K562 (cell line): ENCODE measurements at regions not wholly inside any gene's neighbourhood (a gene's known extent, or its start where the extent isn't known, plus 50 kb on each side); places are given as distances from the start of the nearest gene placed in this dataset.

Source experiments
- ATAC-seq: fragments of 200-7000 bp; cut with Tn5 transposase; 3 replicates; pipeline ENCODE4 v1.9.1; 2020; ENCODE audit warnings: moderate library complexity
- BruUV-seq: library from RNA; stranded (reverse); fragments of 400-500 nt; replicated peaks from 2 replicates; lab custom pipeline; 2021; lab: Mats Ljungman, UMichigan
- CTCF ChIA-PET: fragments of 300-600 bp; formaldehyde crosslinking; extraction: SDS; loops from one replicate; lab custom pipeline; 2021; ENCODE audit warnings: low intra/inter-chr PET ratio; lab: Yijun Ruan, JAX
- POLR2A ChIA-PET: fragments of 300-600, 350-650 bp; sonication (Branson Sonifier 250); formaldehyde crosslinking; extraction: SDS; loops from one replicate; lab custom pipeline; 2021; ENCODE audit warnings: antibody characterized with exemption, inconsistent platforms; lab: Yijun Ruan, JAX
- DNase-seq, 4 experiments: peaks; one replicate each; pipeline versions ENCODE4 v3.0.0 to v3.0.0-alpha.2; 2011 to 2018; ENCODE audit warnings: low spot score in 3 of 4, mixed read lengths in 3 of 4; ENCODE audit errors: extremely low read depth in 1 of 4
- FAIRE-seq: peaks from 2 replicates; lab custom pipeline; 2011; peaks lifted over from hg19 to GRCh38; lab: Jason Lieb, UNC
- H2AFZ ChIP-seq: 2 replicates; pipeline ENCODE4 v1.6.0; 2011; ENCODE audit warnings: low read depth, low read length, control low read depth, inconsistent platforms
- H3K27ac ChIP-seq: fragments of 200-600 bp; 3 replicates; pipeline ENCODE4 v1.8.0; 2011; ENCODE audit warnings: low read depth, mild to moderate bottlenecking, control low read depth, inconsistent platforms, low read length, moderate library complexity, mixed read lengths; ENCODE audit errors: extremely low read depth
- H3K27me3 ChIP-seq, 2 experiments: fragments of 300-600 bp in 1 of 2; 2 replicates in 1 of 2; 3 replicates in 1 of 2; pipeline versions ENCODE4 v1.6.0 to v1.8.0; 2011; ENCODE audit warnings: inconsistent platforms in 2 of 2, low read length in 2 of 2, mild to moderate bottlenecking in 1 of 2, mixed read lengths in 1 of 2, moderate library complexity in 1 of 2; ENCODE audit not compliant: control insufficient read depth in 2 of 2, insufficient read depth in 2 of 2
- H3K36me3 ChIP-seq: fragments of 300-600 bp; 3 replicates; pipeline ENCODE4 v1.8.0; 2011; ENCODE audit warnings: mild to moderate bottlenecking, low read length, inconsistent platforms; ENCODE audit not compliant: control insufficient read depth, insufficient read depth
- H3K4me1 ChIP-seq, 2 experiments: fragments of 200-600 bp in 1 of 2; replicated peaks in 1 of 2; 2 replicates in 1 of 2; 3 replicates in 1 of 2; pipeline versions ENCODE4 v1.5.1 to v1.8.0; 2011; ENCODE audit warnings: inconsistent platforms in 2 of 2, low read length in 2 of 2, mild to moderate bottlenecking in 1 of 2, mixed read lengths in 1 of 2, moderate library complexity in 1 of 2; ENCODE audit not compliant: control insufficient read depth in 2 of 2, insufficient read depth in 2 of 2
- H3K4me2 ChIP-seq: 2 replicates; pipeline ENCODE4 v1.6.1; 2011; ENCODE audit warnings: low read length, control low read depth, inconsistent platforms, mixed read lengths; ENCODE audit not compliant: insufficient read depth
- H3K4me3 ChIP-seq: fragments of 200-600 bp; sonication (generic), shearing (Covaris generic); 2 replicates; pipeline ENCODE4 v1.5.1; 2016; ENCODE audit warnings: control low read depth, inconsistent platforms
- H3K79me2 ChIP-seq: fragments of 200-600 bp; 3 replicates; pipeline ENCODE4 v1.8.0; 2011; ENCODE audit warnings: low read length, inconsistent platforms; ENCODE audit not compliant: control insufficient read depth, insufficient read depth
- H3K9ac ChIP-seq, 2 experiments: 2 replicates each; pipeline versions ENCODE4 v1.6.0 to v1.6.1; 2011; ENCODE audit warnings: low read depth in 2 of 2, low read length in 2 of 2, control low read depth in 1 of 2, inconsistent platforms in 1 of 2, mild to moderate bottlenecking in 1 of 2, mixed read lengths in 1 of 2; ENCODE audit not compliant: insufficient read depth in 1 of 2
- H3K9me1 ChIP-seq: one replicate; pipeline ENCODE4 v1.6.0; 2011; ENCODE audit warnings: inconsistent platforms, mild to moderate bottlenecking, low read length, moderate library complexity; ENCODE audit not compliant: control insufficient read depth, insufficient read depth
- H3K9me3 ChIP-seq: replicated peaks from 2 replicates; pipeline ENCODE4 v1.5.1; 2011; ENCODE audit warnings: low read depth, low read length, inconsistent platforms; ENCODE audit not compliant: control insufficient read depth, insufficient read depth
- H4K20me1 ChIP-seq: replicated peaks from 2 replicates; pipeline ENCODE4 v1.6.1; 2011; ENCODE audit warnings: low read length, inconsistent platforms, mixed read lengths; ENCODE audit not compliant: control insufficient read depth, insufficient read depth
- CEBPG ChIP-seq, 3 experiments: fragments of 200-800 bp in 1 of 3; sonication (Bioruptor generic) in 1 of 3; sonication (generic) in 1 of 3; formaldehyde crosslinking in 1 of 3; IDR thresholded peaks in 2 of 3; conservative IDR thresholded peaks in 1 of 3; 2 replicates each; pipeline versions ENCODE4 v1.6.1 to v1.8.0; 2016 to 2022; ENCODE audit warnings: missing compliant biosample characterization in 2 of 3, missing genetic modification characterization in 2 of 3, mild to moderate bottlenecking in 1 of 3, missing genetic modification reagents in 1 of 3
- CTCFL ChIP-seq: IDR thresholded peaks from 2 replicates; pipeline ENCODE4 v1.6.1; 2011; ENCODE audit warnings: borderline replicate concordance, low read depth, mild to moderate bottlenecking, moderate library complexity, low read length; ENCODE audit not compliant: insufficient read depth, poor library complexity, severe bottlenecking
- DEAF1 ChIP-seq: fragments of 450-650 bp; formaldehyde crosslinking; IDR thresholded peaks from 2 replicates; pipeline ENCODE4 v1.4.0; 2020; ENCODE audit warnings: mild to moderate bottlenecking, moderate library complexity
- EGR1 ChIP-seq: fragments of 450-650 bp; conservative IDR thresholded peaks from 2 replicates; pipeline ENCODE4 v1.6.1; 2017; ENCODE audit warnings: mild to moderate bottlenecking
- EP400 ChIP-seq: fragments of 450-650 bp; IDR thresholded peaks from 2 replicates; pipeline ENCODE4 v1.6.1; 2017; ENCODE audit warnings: antibody characterized with exemption, mild to moderate bottlenecking, moderate library complexity
- MAFK ChIP-seq: IDR thresholded peaks from 2 replicates; pipeline ENCODE4 v1.6.1; 2011; ENCODE audit warnings: low read length, improper control_type of control experiment
- NFE2L1 ChIP-seq: fragments of 450-650 bp; IDR thresholded peaks from 2 replicates; pipeline ENCODE4 v1.6.1; 2016; ENCODE audit warnings: missing genetic modification characterization, low read depth, mild to moderate bottlenecking, missing compliant biosample characterization, moderate library complexity, borderline replicate concordance
- ZBTB34 ChIP-seq: fragments of 250-450 bp; sonication (Bioruptor Pico); IDR thresholded peaks from 2 replicates; pipeline ENCODE4 v1.8.0; 2021; ENCODE audit warnings: mild to moderate bottlenecking, moderate library complexity
- ZBTB5 ChIP-seq: fragments of 450-650 bp; IDR thresholded peaks from 2 replicates; pipeline ENCODE4 v1.6.1; 2017; ENCODE audit warnings: antibody characterized with exemption
- ZKSCAN8 ChIP-seq: fragments of 200-800 bp; sonication (Bioruptor generic); IDR thresholded peaks from 2 replicates; pipeline ENCODE4 v1.6.1; 2016; ENCODE audit warnings: missing genetic modification characterization, missing compliant biosample characterization
- ZNF12 ChIP-seq: sonication (generic); formaldehyde crosslinking; IDR thresholded peaks from 2 replicates; pipeline ENCODE4 v1.4.0; 2020; ENCODE audit warnings: mild to moderate bottlenecking, missing genetic modification reagents
- ZNF316 ChIP-seq: fragments of 450-650 bp; IDR thresholded peaks from 2 replicates; pipeline ENCODE4 v1.6.1; 2016
- ZNF655 ChIP-seq: fragments of 250-450 bp; sonication (Bioruptor Pico); IDR thresholded peaks from 2 replicates; pipeline ENCODE4 v1.5.0; 2021
- WGBS: fragments of 100-300 bp; shearing (Covaris generic); methylation state at CpG from one replicate; pipeline ENCODE4 v1.1.6; 2016; ENCODE audit warnings: low coverage, mixed read lengths; ENCODE audit not compliant: insufficient coverage; ENCODE audit errors: missing lambda C conversion rate; 5-methylcytosine and 5-hydroxymethylcytosine counted together
- in situ Hi-C: fragments of 300-500 bp; cut with MboI; formaldehyde crosslinking; loops from 4 replicates; pipeline ENCODE4 v1.15.0; 2018; ENCODE audit warnings: inconsistent platforms, mixed read lengths
- intact Hi-C: fragments of 100-400 bp; cut with micrococcal nuclease; formaldehyde crosslinking; loops from 2 replicates; pipeline ENCODE4 v1.14.2; 2022

DNA sequence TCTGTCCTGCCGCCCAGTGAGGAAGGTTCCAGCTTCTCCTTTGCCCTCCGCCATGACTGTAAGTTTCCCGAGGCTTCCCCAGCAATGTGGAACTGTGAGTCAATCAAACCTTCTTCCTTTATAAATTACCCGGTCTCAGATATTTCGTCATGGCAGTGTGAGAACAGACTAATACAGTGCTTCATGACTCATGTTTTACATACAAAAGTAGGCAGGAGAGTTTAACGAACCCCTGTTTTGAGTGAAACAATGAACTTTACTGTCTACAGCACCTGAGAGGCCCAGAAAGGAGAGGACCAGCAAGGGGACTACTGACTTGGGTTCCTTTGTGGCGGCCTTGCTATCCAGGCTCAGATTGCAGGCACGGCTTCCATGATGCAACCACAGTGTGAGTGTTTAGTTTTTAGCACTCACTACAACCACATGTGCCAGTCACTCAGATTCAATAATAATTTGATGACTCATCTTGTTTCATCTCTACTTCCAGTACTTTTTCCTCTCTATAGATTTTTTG lies 139.1 kb upstream of the CLINT1 start:
- WGBS = 16% methylated on average over 8 of the region's 8 CpGs
- H2AFZ ChIP-seq = no peak overlapping the region
- no peaks in the 10 kb centered on the region for H3K79me2 ChIP-seq
- DNase-seq (no peak), FAIRE-seq (no peak), ATAC-seq (no peak)
- H3K36me3 ChIP-seq = no peaks in the 10 kb centered on the region
- peaks cover 6 to 17% of the 10 kb centered on the region in 2 experiments; a peak in 3 of 5 replicates for H3K27me3 ChIP-seq
- BruUV-seq = no TSS peak
- H3K4me2 ChIP-seq = no peak overlapping the region
- in situ Hi-C loops (no loop called here), intact Hi-C loops (loop anchor here (10.0 kb wide), 1 partner anchor 143 kb away; the partner anchor contains the start of gene CLINT1)
- ChIA-PET CTCF (interaction anchor here (0.7 kb wide), 1 partner anchor 181 kb away, joined by 3 read pairs; no protein-coding TSS in a partner anchor), POLR2A (interaction anchor here (0.6 kb wide), 1 partner anchor 409 kb away, joined by 3 read pairs; no protein-coding TSS in a partner anchor)
- no peak overlapping the region for H3K9ac ChIP-seq
- no peaks in the 10 kb centered on the region for H4K20me1 ChIP-seq
- H3K4me3 ChIP-seq = no peak overlapping the region
- H3K9me1 ChIP-seq = no peaks in the 10 kb centered on the region
- no peak overlapping the region for H3K27ac ChIP-seq
- H3K4me1 ChIP-seq = no peaks in the 10 kb centered on the region
- no peaks in the 10 kb centered on the region for H3K9me3 ChIP-seq
- TF ChIP-seq ZKSCAN8 = no peak
- TF ChIP-seq ZNF655 (CRISPR knock-in tag) = no peak
- peak; percentile 79 for TF ChIP-seq MAFK
- peak; percentile 40; the same call in 1 of the 2 replicates for TF ChIP-seq NFE2L1 (tag)
- TF ChIP-seq ZNF316 = peak; percentile 91
- no peak for TF ChIP-seq ZBTB5
- TF ChIP-seq ZBTB34 = no peak
- no peak for TF ChIP-seq CTCFL
- no peak for TF ChIP-seq EGR1
- TF ChIP-seq EP400 = no peak
- no peak for TF ChIP-seq ZNF12 (CRISPR knock-in tag)
- TF ChIP-seq DEAF1 (CRISPR knock-in tag) = no peak
- no peak for TF ChIP-seq CEBPG (CRISPR knock-in tag; IDR thresholded peaks at IDR 0.05)
- peak in 1 of 2 experiments; percentile 76; a peak in 2 of 4 replicates for TF ChIP-seq CEBPG (tag; conservative IDR thresholded peaks at IDR 0.05 in 1 of 2, IDR thresholded peaks at IDR 0.05 in 1 of 2)
